Left lobe of liver (tissue), 2 donors: ENCODE measurements at regions not wholly inside any gene's neighbourhood (a gene's known extent, or its start where the extent isn't known, plus 50 kb on each side); places are given as distances from the start of the nearest gene placed in this dataset.

Experiments
- ATAC-seq: fragments of 200-7000 bp; cut with Tn5 transposase; one replicate; pipeline ENCODE4 v1.9.1; 2020; ENCODE audit warnings: mild to moderate bottlenecking, moderate library complexity
- DNase-seq: peaks from one replicate; pipeline ENCODE4 v3.0.0-alpha.2; 2020; ENCODE audit warnings: low spot score
- donor health status: DM: no; HTN: no; CAD: no; lungs with moderate emphysema.
- donor health status: DM: no; HTN: yes; CAD: no.

- no peak for DNase-seq
Observed at GRCh38 chr1:2969011-2969844, 52.0 kb upstream of the ACTRT2 start.

GRCh38 chr1:2969845-2970291 is 51.4 kb upstream of the ACTRT2 start:
- ATAC-seq (no peak), DNase-seq (no peak)

More at GRCh38 chr1:2969011-2969844, 52.0 kb upstream of the ACTRT2 start:
- no peak for ATAC-seq

- ATAC-seq = no peak
Observed at GRCh38 chr1:2970311-2971071, 50.8 kb upstream of the ACTRT2 start.

GRCh38 chr1:2971101-2971501 is 50.2 kb upstream of the ACTRT2 start:
- no peak for ATAC-seq
- DNase-seq = no peak

More at GRCh38 chr1:2970311-2971071, 50.8 kb upstream of the ACTRT2 start:
- DNase-seq = no peak
